Smooth muscle cell (in vitro differentiated cells): ENCODE measurements at regions not wholly inside any gene's neighbourhood (a gene's known extent, or its start where the extent isn't known, plus 50 kb on each side); places are given as distances from the start of the nearest gene placed in this dataset.
"Not testable (repeated sequence)": the region's sequence is repeated elsewhere in the genome, so short reads cannot be mapped to it uniquely, and the experiment has no call there.

Source experiments
- DNase-seq: peaks from one replicate; lab custom pipeline; 2025; ENCODE audit not compliant: unreplicated experiment; lab: John Stamatoyannopoulos, UW
- H2AFZ ChIP-seq: fragments of 200-600 bp; sonication (generic); 2 replicates; pipeline ENCODE4 v1.6.0; 2016; ENCODE audit warnings: antibody characterized with exemption, low read depth, mild to moderate bottlenecking
- H3F3A ChIP-seq: fragments of 200-600 bp; sonication (generic); 2 replicates; pipeline ENCODE4 v1.6.0; 2017; ENCODE audit warnings: antibody characterized with exemption, low read depth
- H3K27ac ChIP-seq: fragments of 200-600 bp; sonication (generic); 2 replicates; pipeline ENCODE4 v1.5.1; 2016; ENCODE audit warnings: low read depth, mild to moderate bottlenecking
- H3K27me3 ChIP-seq: fragments of 200-600 bp; sonication (generic); 2 replicates; pipeline ENCODE4 v1.6.1; 2016; ENCODE audit warnings: low read depth, mild to moderate bottlenecking
- H3K36me3 ChIP-seq: fragments of 200-600 bp; sonication (generic); 2 replicates; pipeline ENCODE4 v1.5.1; 2016; ENCODE audit warnings: low read depth
- H3K4me1 ChIP-seq: fragments of 200-600 bp; sonication (generic); 2 replicates; pipeline ENCODE4 v1.5.1; 2016; ENCODE audit warnings: low read depth
- H3K4me2 ChIP-seq: fragments of 200-600 bp; sonication (generic); 2 replicates; pipeline ENCODE4 v1.6.0; 2016; ENCODE audit warnings: mild to moderate bottlenecking
- H3K4me3 ChIP-seq: fragments of 200-600 bp; sonication (generic); 2 replicates; pipeline ENCODE4 v1.5.1; 2016; ENCODE audit warnings: mild to moderate bottlenecking
- H3K79me2 ChIP-seq: fragments of 200-600 bp; sonication (generic); 2 replicates; pipeline ENCODE4 v1.6.0; 2016; ENCODE audit warnings: low read depth, mild to moderate bottlenecking
- H3K9ac ChIP-seq: fragments of 200-600 bp; sonication (generic); 2 replicates; pipeline ENCODE4 v1.6.0; 2016; ENCODE audit warnings: low read depth
- H3K9me3 ChIP-seq: fragments of 200-600 bp; sonication (generic); replicated peaks from 2 replicates; pipeline ENCODE4 v1.5.1; 2016; ENCODE audit warnings: low read depth
- H4K20me1 ChIP-seq: fragments of 200-600 bp; sonication (generic); 2 replicates; pipeline ENCODE4 v1.6.0; 2016; ENCODE audit warnings: low read depth
- WGBS: methylation state at CpG from one replicate; pipeline ENCODE4 v1.1.7; 2016; ENCODE audit warnings: low lambda C conversion rate; 5-methylcytosine and 5-hydroxymethylcytosine counted together

DNA sequence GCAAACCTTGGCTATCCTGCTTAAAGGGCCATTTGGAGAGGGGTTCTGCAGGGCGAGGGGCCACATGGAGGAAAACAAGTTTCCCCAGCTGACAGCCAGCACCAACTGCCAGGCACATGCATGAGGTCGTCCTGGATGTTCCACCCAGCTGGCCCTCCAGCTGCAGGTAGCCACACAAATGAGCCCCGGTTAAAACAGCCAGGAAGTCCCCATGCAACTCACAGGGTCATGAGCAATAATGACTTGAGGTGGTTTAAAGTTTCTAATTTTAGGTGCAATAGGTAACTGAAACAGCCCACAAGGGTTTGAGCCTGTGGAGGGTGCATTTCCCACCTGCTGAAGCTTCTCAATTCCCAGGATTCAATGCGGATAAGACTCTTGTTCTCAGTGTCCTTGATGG is 160.8 kb upstream of the CCZ1B start:
- H2AFZ ChIP-seq, H3K27ac ChIP-seq, H3K36me3 ChIP-seq, H3K9me3 ChIP-seq, H3K4me2 ChIP-seq, H3K9ac ChIP-seq, H3K4me1 ChIP-seq, H3K27me3 ChIP-seq, H4K20me1 ChIP-seq, H3F3A ChIP-seq, DNase-seq, H3K4me3 ChIP-seq, H3K79me2 ChIP-seq: not testable (repeated sequence)
- whole genome bisulfite sequencing, result 92% methylated on average over 4 of the region's 4 CpGs

DNA sequence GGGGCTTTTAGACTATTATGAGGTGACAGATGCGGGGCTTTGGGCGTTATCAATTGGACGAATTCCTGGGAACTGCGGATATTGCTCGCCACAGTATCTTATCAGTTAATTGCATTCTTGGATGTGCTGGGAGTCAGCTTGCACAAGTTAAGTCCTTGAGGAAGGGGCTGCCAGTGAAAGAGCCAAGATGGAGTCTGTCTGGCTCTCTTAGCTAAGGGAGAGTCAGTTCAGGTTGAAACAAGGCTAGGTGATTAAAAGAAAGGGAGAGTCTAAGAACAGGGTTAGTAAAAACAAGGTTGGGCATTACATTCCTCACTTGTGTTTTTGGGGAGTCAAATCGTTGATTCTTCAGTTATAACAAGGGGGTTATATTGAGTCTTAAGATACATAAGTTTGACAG is 162.5 kb upstream of the CCZ1B start:
- H3K4me2 ChIP-seq, H3K36me3 ChIP-seq, H3K4me3 ChIP-seq, H3F3A ChIP-seq, DNase-seq, H3K9me3 ChIP-seq, H3K27me3 ChIP-seq, H3K4me1 ChIP-seq, H3K27ac ChIP-seq, H3K79me2 ChIP-seq, H3K9ac ChIP-seq, H4K20me1 ChIP-seq, H2AFZ ChIP-seq: not testable (repeated sequence)
- WGBS, result 23% methylated on average over 6 of the region's 6 CpGs

DNA sequence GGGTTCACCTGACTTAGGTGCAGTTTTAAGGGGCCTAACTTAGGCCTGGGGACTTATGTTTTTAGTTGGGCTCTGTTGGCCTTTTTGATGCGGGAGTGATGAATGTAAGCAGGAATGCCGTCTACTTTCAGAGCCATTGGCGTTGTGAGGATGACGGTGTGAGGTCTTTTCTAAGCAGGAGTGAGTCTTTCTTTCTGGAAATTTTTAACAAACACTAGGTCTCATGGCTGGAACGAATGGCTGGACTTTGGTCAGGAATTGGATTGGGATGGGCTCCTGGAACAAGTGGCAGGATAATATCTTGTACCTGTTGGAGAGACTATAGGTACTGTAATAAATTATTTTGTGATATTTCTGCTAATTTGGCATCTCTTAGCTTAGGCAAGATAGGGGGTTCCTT is 163.9 kb upstream of the CCZ1B start:
- 89% methylated on average over 5 of the region's 5 CpGs for WGBS
- peak overlapping the region; percentile 81 for H3K27ac ChIP-seq

DNA sequence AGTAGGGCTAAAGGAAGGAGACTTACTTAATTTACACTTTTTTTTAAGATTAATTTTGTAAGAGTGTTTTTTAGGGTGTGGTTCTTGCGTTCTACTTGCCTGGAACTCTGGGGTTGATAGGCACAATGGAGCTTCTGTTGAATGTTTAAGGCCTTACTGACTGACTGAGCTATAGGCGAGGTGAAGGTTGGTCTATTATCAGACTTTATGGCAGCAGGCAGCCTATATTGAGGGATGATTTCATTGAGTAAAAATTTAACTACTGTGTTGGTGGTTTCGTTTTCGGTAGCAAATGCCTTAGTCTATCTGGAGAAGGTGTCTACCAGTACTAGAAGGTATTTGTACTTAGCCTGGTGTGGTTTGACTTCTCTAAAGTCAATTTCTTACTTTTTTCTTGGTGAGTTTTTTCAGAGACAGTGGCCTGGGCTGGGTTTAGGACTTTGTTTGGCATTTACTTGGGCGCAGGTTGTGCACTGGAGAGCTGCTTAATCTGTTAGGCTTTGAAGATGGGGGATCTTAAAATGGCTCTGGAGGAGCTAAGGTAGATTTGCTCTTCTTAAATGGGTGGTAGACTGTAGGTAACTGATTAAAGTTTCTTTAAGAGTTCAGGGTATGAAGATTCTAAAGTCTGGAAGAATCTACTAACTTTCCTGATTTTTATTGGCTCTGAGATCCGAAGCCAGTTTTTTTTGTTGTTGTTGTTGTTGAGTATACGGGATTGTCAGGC is 164.5 kb upstream of the CCZ1B start:
- H3K27me3 ChIP-seq, H2AFZ ChIP-seq, H3K9me3 ChIP-seq, H4K20me1 ChIP-seq, DNase-seq, H3K4me1 ChIP-seq, H3K36me3 ChIP-seq, H3F3A ChIP-seq, H3K79me2 ChIP-seq: not testable (repeated sequence)
- Histone ChIP-seq H3K9ac (peak overlapping the region; percentile 62), H3K27ac (peak overlapping the region; percentile 81), H3K4me3 (peak overlapping the region; percentile 25), H3K4me2 (peak overlapping the region; percentile 57)
- 35% methylated on average over 7 of the region's 7 CpGs for WGBS

More for the DNA sequence above, 163.9 kb upstream of the CCZ1B start:
- H4K20me1 ChIP-seq, H3K27me3 ChIP-seq, H3F3A ChIP-seq, H3K9me3 ChIP-seq, H3K36me3 ChIP-seq, H3K79me2 ChIP-seq, H3K4me1 ChIP-seq, H2AFZ ChIP-seq, DNase-seq, H3K9ac ChIP-seq: not testable (repeated sequence)
- peak overlapping the region; percentile 21 for H3K4me3 ChIP-seq
- H3K4me2 ChIP-seq, result peak overlapping the region; percentile 57

DNA sequence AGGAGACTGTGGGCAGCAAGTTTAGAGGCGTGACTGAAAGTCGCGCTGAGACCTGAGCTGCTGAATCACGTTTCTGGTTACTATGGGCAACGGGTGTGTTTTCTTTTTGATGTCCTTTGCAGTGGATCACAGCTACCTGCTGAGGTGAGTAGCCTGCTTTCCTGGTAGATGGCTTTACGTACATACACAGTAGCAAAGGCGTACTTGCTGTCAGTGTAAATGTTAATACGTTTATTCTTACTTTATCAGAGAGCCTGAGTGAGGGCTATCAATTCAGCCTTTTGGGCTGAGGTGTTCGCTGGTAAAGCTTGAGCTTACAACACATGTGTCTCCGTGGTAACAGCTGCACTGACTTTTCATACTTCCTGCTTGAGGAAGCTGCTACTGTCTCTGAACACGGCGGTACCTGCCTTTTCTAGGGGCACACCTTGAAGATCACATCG is 165.1 kb upstream of the CCZ1B start:
- 57% methylated on average over 13 of the region's 13 CpGs for WGBS
- H3K4me1 ChIP-seq, H2AFZ ChIP-seq, H4K20me1 ChIP-seq, H3K27me3 ChIP-seq, H3K9me3 ChIP-seq, H3K79me2 ChIP-seq, H3K36me3 ChIP-seq, DNase-seq, H3K27ac ChIP-seq, H3F3A ChIP-seq: not testable (repeated sequence)
- peak overlapping the region; percentile 57 for H3K4me2 ChIP-seq
- peak overlapping the region; percentile 62 for H3K9ac ChIP-seq
- H3K4me3 ChIP-seq, result peak overlapping the region; percentile 25

DNA sequence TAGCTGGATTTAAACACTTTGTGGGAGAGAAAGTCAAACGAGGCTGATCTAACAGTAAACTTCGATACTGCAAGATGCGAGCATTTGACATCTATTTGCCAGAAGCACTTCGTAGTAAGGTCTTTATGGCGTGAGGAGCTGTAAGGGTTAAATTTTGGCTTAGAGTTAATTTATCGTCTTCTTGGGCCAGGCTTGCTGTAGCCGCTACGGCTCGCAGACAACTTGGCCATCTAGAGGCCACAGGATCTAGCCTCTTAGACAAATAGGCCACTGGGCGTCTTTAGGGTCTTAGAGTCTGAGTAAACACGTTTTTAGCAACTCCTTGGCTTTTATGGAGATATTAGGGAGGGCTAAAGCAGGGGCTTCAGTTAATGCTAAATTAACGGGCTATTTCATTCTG is 165.6 kb upstream of the CCZ1B start:
- DNase-seq, H3F3A ChIP-seq, H3K4me1 ChIP-seq, H4K20me1 ChIP-seq, H3K36me3 ChIP-seq, H2AFZ ChIP-seq, H3K27me3 ChIP-seq, H3K9me3 ChIP-seq, H3K27ac ChIP-seq, H3K79me2 ChIP-seq: not testable (repeated sequence)
- Histone ChIP-seq H3K9ac (peak overlapping the region; percentile 62), H3K4me2 (peak overlapping the region; percentile 57), H3K4me3 (peak overlapping the region; percentile 25)
- WGBS, result 34% methylated on average over 12 of the region's 12 CpGs

DNA sequence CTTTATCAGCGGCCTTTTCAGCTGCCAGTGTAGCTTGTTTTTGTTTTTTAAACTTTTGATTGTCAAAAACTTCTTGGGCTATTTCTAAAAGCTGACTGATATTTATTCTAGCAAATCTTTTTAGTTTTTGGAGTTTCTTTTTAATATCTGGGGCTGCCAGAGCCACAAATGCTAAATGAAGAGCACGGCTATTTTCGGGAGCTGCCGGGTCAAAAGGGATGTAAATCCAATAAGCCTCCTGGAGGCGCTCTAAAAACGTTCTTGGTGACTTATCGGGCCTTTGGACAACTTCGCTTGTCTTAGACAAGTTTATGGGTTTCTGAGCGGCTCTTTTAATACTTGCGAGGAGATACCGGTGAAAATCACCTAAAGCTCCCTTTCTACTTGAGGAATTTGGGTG is 166.1 kb upstream of the CCZ1B start:
- not testable (repeated sequence) for DNase-seq, H2AFZ ChIP-seq, H3K79me2 ChIP-seq, H3K4me1 ChIP-seq, H3F3A ChIP-seq, H3K27ac ChIP-seq, H3K27me3 ChIP-seq, H3K36me3 ChIP-seq, H3K9me3 ChIP-seq, H3K9ac ChIP-seq, H4K20me1 ChIP-seq
- H3K4me2 ChIP-seq, result peak overlapping the region; percentile 57
- 19% methylated on average over 11 of the region's 11 CpGs for WGBS
- H3K4me3 ChIP-seq, result peak overlapping the region; percentile 25

DNA sequence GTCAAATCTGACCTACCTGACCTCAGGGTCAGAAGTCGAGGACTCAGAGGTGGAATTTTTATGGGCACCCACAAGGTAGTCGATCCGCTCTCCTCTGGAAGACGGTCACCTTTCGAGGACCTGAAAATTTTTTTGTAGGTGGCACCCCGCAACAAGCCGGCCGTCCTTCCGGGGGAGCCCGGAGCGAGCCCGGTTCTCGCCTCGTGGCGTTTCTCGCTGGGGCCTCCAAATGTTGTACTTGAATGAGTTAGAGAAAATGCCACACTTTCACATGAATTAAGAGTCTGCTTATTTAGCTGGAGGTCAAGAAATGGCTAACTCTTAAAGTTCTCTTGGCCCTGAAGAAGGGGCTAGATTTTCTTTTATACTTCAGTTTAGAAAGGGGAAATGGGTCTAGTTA is 169.0 kb upstream of the CCZ1B start:
- H3K4me2 ChIP-seq, DNase-seq, H3K79me2 ChIP-seq, H3K27ac ChIP-seq, H3F3A ChIP-seq, H3K9me3 ChIP-seq, H3K36me3 ChIP-seq, H2AFZ ChIP-seq, H3K9ac ChIP-seq, H3K4me3 ChIP-seq, H3K27me3 ChIP-seq, H3K4me1 ChIP-seq, H4K20me1 ChIP-seq: not testable (repeated sequence)
- 86% methylated on average over 16 of the region's 16 CpGs for WGBS
